GM21723 (cell line): ENCODE measurements at regions not wholly inside any gene's neighbourhood (a gene's known extent, or its start where the extent isn't known, plus 50 kb on each side); places are given as distances from the start of the nearest gene placed in this dataset.
"Not testable (repeated sequence)": the region's sequence is repeated elsewhere in the genome, so short reads cannot be mapped to it uniquely, and the experiment has no call there.

Source experiments
- ATAC-seq: cut with Tn5 transposase; IDR thresholded peaks from one replicate; pipeline ENCODE4 v1.9.1; 2021; ENCODE audit warnings: mild to moderate bottlenecking, moderate library complexity; ENCODE audit not compliant: unreplicated experiment

- ATAC-seq, result no peak
Measured at GRCh38 chr7:101707587-101707986, 78.5 kb upstream of the MYL10 start.

- ATAC-seq, result no peak
Measured at GRCh38 chr7:101708223-101708622, 79.1 kb upstream of the MYL10 start.

DNA sequence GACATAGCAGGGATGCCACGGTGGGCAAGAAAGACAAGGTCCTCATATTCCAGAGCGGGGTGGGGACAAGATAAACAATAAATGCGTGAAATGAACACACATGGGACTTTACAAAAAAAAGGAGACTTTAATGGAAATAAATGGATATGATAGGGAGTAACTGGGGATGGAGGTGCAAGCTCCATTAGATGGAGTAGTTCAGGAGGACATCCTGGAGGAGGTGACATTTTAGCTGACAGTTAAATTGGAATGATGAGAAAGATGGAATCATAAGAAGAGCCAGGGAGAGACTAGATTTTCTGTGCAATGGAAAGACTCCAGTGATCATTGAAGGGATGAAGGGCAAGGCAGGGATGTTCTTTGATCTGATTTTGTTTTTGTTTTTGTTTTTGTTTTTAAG, 83.6 kb upstream of the MYL10 start:
- no peak for ATAC-seq

- no peak for ATAC-seq
Measured at GRCh38 chr7:101714097-101714496, 85.0 kb upstream of the MYL10 start.

GRCh38 chr7:101717628-101718357, 88.7 kb upstream of the MYL10 start:
- ATAC-seq, result no peak

- no peak for ATAC-seq
Measured at GRCh38 chr7:101718363-101719122, 89.4 kb upstream of the MYL10 start.

DNA sequence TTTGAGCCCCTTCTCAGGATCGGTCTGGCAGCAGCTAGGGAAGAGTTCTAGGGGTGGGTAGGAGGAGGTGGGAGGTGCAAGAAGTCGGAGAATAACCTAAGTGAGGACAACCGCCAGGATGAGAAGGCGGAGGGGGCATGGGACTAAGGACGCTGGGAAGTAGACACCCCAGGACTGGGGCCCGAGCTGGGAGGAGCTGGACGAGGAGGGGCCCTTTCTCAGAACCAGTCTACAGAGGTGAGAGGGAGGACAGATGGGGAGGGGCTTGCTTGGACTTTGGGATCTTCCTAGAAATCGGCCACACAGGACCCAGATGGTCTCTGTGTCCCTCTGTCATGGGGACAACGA, 90.0 kb upstream of the MYL10 start:
- no peak for ATAC-seq

- no peak for ATAC-seq
Measured at GRCh38 chr7:101720324-101720723, 91.2 kb upstream of the MYL10 start.

- no peak for ATAC-seq
Measured at GRCh38 chr7:101722247-101722646, 93.2 kb upstream of the MYL10 start.

DNA sequence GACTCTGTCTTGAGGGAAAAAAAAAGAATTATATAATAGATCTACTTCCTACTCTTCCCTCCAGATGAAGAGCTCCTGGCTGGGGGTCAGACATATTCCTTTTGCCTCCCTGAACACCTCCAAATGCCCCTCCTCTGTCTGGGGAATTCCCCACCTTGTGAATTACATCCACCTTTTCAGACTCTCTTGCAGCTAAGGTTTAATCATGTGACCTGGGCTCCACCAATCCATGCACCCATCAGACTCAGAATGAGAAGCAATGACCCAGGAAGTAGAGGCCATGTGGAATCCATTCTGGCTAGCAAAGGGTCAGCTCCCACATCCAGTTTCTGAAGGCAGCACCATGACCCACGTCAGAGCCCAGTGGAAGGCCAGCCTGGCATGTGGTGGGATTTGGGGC, 93.6 kb upstream of the CUX1 start:
- no peak for ATAC-seq

DNA sequence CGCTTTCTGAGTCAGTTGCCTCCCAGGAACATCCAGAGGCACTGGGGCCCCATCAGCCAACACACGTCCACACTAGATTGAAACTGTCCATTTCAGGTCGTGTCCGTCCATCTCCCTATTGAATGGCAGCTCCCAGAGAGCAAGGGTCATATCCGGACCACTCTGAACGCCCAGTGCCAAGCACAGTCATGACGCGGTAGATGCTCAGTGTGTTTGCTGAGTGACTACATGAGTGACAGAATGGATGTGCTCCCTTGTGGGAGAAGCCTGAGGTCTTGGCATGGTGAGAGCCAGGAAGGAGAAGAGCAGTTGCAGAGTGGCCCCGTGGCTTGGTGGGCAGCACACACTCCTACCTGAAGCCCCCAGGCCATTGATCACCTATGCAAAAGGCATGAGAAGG, 92.5 kb upstream of the CUX1 start:
- ATAC-seq, result no peak

DNA sequence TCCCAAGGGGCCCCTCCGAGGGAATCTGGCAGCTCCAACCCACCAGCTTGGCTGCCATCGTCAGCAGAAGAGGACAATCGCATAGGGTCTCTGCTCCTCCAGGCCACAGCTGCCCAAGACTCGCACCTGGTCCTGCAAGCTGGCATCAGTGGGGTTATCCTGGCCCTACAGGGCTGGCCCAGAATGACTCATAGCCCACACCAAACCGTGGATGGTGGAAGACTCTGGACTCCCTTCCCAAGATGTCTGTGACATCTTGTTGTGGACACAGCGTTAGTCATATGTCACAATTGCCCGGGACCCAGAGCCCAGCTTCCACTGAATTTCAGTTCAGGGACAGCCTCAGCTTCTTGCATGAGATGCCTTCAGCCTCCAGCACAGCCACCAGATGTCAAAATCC, 91.5 kb upstream of the CUX1 start:
- ATAC-seq, result no peak

DNA sequence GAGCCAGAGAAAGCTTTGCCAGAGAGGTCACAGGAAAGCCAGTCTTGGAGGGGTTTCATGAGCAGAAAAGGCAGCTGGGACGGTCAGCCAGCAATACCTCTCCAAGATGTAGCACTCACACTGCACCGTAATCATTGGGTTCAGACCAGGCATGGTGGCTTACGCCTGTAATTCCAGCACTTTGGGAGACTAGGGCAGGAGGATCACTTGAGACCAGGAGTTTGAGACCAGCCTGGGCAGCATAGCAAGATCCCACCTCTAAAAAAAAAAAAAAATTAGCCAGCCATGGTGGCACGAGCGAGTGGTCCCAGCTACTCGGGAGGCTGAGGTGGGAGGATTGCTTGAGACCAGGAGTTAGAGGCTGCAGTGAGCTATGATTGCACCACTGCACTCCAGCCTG, 90.2 kb upstream of the CUX1 start:
- ATAC-seq, result no peak

DNA sequence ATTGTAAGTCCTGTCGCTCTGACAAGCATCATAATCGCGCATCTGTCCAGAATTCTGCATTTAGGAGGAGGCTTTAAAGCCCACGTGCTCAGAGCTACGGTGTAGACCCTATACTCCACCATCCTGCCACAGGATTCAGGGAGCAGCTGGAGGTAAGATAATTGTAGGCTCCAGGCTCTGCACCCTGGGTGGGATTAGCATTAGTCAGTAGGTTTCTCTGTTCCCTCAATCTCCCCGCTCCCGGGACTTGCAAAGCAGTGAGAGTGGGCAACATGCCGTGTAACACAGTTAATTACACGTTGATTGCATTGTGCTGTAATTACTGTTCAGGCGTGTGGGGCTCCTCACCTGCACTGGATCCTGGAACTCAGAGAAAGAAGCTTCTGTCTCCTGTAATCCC, 89.3 kb upstream of the CUX1 start:
- ATAC-seq, result no peak

- not testable (repeated sequence) for ATAC-seq
Measured at GRCh38 chr7:101728873-101729240, 88.6 kb upstream of the CUX1 start.

GRCh38 chr7:101729241-101729883, 88.1 kb upstream of the CUX1 start:
- ATAC-seq, result no peak

GRCh38 chr7:101731502-101732084, 85.8 kb upstream of the CUX1 start:
- no peak for ATAC-seq

GRCh38 chr7:101733713-101734475, 83.5 kb upstream of the CUX1 start:
- ATAC-seq, result no peak

DNA sequence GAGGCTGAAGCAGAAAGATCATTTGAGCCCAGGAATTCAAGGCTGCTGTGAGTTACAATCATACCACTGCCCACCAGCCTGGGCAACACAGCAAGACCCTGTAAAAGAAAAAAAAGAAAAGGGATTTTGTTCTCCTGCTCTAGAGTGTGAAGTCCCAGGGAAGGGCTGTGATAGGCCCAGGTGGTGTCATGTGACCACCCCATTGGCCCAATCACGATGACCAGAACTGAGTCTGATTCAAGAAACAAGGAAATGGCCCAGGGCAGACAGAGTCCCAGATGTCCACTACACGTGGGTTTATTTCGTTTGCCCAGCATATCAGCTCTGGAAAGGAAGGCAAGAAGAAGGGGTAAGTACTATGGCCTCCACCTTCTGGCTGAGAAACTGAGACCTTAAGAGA, 81.3 kb upstream of the CUX1 start:
- ATAC-seq, result no peak

GRCh38 chr7:101739775-101740398, 77.5 kb upstream of the CUX1 start:
- ATAC-seq, result no peak
